ENCODE measurements at regions not wholly inside any gene's neighbourhood (a gene's known extent, or its start where the extent isn't known, plus 50 kb on each side); places are given as distances from the start of the nearest gene placed in this dataset.
A peak's percentile ranks its signal among the peaks of the same experiment; 100 is the strongest.

GRCh38 chr2:57575700-57576268 lies 470.8 kb upstream of the VRK2 start:
- intact Hi-C loops (cut with micrococcal nuclease): no loop called here
- H3K36me3 Mint-ChIP-seq (ENCODE audit: insufficient read depth, unreplicated experiment): no peaks in the 10 kb centered on the region
- ChIA-PET POLR2A (interaction anchor here (0.7 to 1.7 kb wide), 2 partner anchors 10 to 134 kb away, joined by 3 to 5 read pairs; no protein-coding TSS in a partner anchor), CTCF (no interaction called here)
- H3K9me3 Mint-ChIP-seq (ENCODE audit: unreplicated experiment): no peaks in the 10 kb centered on the region
- H3K4me3 Mint-ChIP-seq (ENCODE audit: unreplicated experiment): no peak overlapping the region
- no peaks in the 10 kb centered on the region for H3K27me3 Mint-ChIP-seq (ENCODE audit: insufficient read depth, unreplicated experiment)
- peak overlapping the region; percentile 48 for H3K27ac Mint-ChIP-seq (ENCODE audit: low read depth, unreplicated experiment)
- TF ChIP-seq, protein P1, sequence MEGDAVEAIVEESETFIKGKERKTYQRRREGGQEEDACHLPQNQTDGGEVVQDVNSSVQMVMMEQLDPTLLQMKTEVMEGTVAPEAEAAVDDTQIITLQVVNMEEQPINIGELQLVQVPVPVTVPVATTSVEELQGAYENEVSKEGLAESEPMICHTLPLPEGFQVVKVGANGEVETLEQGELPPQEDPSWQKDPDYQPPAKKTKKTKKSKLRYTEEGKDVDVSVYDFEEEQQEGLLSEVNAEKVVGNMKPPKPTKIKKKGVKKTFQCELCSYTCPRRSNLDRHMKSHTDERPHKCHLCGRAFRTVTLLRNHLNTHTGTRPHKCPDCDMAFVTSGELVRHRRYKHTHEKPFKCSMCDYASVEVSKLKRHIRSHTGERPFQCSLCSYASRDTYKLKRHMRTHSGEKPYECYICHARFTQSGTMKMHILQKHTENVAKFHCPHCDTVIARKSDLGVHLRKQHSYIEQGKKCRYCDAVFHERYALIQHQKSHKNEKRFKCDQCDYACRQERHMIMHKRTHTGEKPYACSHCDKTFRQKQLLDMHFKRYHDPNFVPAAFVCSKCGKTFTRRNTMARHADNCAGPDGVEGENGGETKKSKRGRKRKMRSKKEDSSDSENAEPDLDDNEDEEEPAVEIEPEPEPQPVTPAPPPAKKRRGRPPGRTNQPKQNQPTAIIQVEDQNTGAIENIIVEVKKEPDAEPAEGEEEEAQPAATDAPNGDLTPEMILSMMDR (IDR thresholded peaks at IDR 0.05; ENCODE audit: unreplicated experiment): no peak
- peaks cover 13% of the 10 kb centered on the region for H3K4me1 Mint-ChIP-seq (ENCODE audit: insufficient read depth, unreplicated experiment)
- BruUV-seq (replicated peaks): no TSS peak
- DNase-seq (ENCODE audit: unreplicated experiment): peak; percentile 42

GRCh38 chr2:57576983-57577382 lies 469.6 kb upstream of the VRK2 start:
- intact Hi-C loops (cut with micrococcal nuclease): no loop called here
- no peak for DNase-seq (ENCODE audit: unreplicated experiment)
- Mint-ChIP-seq H3K27ac (ENCODE audit: low read depth, unreplicated experiment) (no peak overlapping the region), H3K36me3 (ENCODE audit: insufficient read depth, unreplicated experiment) (no peaks in the 10 kb centered on the region), H3K4me1 (ENCODE audit: insufficient read depth, unreplicated experiment) (peaks cover 8% of the 10 kb centered on the region), H3K9me3 (ENCODE audit: unreplicated experiment) (no peaks in the 10 kb centered on the region), H3K27me3 (ENCODE audit: insufficient read depth, unreplicated experiment) (no peaks in the 10 kb centered on the region), H3K4me3 (ENCODE audit: unreplicated experiment) (no peak overlapping the region)
- no TSS peak for BruUV-seq (replicated peaks)
- TF ChIP-seq, protein P1 (IDR thresholded peaks at IDR 0.05; ENCODE audit: unreplicated experiment): no peak
- ChIA-PET CTCF (interaction anchor here (0.5 kb wide), 1 partner anchor 1409 kb away, joined by 3 read pairs; no protein-coding TSS in a partner anchor), POLR2A (no interaction called here)

DNA sequence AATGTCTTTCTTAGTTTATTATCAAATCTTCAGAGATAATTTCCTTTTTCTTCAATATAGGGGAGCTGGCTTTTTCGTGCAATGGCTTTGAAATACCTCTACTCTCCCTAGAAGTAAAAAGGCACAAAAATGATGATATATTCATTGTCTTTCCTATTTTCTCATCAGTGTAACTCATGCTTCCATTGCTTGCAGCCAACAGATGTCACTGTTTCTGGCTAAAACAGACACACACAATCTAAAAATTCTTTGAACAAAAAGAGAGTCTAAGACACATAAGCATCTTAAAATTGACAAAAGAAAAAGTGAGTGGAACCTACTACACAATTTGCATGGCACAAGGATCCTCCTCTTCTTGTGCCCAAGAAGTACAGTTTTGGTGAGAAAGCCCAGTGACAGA lies 448.7 kb upstream of the VRK2 start:
- no peaks in the 10 kb centered on the region for H3K27me3 Mint-ChIP-seq (ENCODE audit: insufficient read depth, unreplicated experiment)
- H3K4me1 Mint-ChIP-seq (ENCODE audit: insufficient read depth, unreplicated experiment): peaks cover 7% of the 10 kb centered on the region
- no peaks in the 10 kb centered on the region for H3K9me3 Mint-ChIP-seq (ENCODE audit: unreplicated experiment)
- no peaks in the 10 kb centered on the region for H3K36me3 Mint-ChIP-seq (ENCODE audit: insufficient read depth, unreplicated experiment)
- no peak for DNase-seq (ENCODE audit: unreplicated experiment)
- TF ChIP-seq, protein P1 (IDR thresholded peaks at IDR 0.05; ENCODE audit: unreplicated experiment): no peak
- intact Hi-C loops (cut with micrococcal nuclease): no loop called here
- H3K4me3 Mint-ChIP-seq (ENCODE audit: unreplicated experiment): no peak overlapping the region
- ChIA-PET POLR2A (no interaction called here), CTCF (interaction anchor here (0.7 kb wide), 1 partner anchor 17 kb away, joined by 4 read pairs; no protein-coding TSS in a partner anchor)
- no peak overlapping the region for H3K27ac Mint-ChIP-seq (ENCODE audit: low read depth, unreplicated experiment)
- no TSS peak for BruUV-seq (replicated peaks)

DNA sequence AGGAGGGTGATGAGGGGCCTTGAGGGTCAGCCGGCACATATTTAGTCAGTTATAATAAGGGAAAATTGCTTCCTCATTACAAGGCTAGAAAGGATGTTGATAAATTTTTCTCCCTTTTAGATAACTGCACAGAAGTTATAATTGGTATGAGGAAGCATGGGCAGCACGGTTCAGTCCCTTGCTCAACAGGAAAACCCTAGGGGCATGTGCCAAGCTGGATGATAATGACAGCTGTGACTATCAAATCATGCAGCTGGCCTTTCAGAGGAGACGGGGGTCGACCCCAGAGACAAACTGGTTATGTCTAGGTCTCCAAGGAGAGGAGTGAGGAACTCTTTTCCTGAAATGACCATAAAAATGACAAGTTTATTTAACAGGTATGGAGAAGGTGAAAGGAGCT lies 448.1 kb upstream of the VRK2 start:
- Mint-ChIP-seq H3K4me1 (ENCODE audit: insufficient read depth, unreplicated experiment) (peaks cover 7% of the 10 kb centered on the region), H3K9me3 (ENCODE audit: unreplicated experiment) (no peaks in the 10 kb centered on the region), H3K27me3 (ENCODE audit: insufficient read depth, unreplicated experiment) (no peaks in the 10 kb centered on the region), H3K27ac (ENCODE audit: low read depth, unreplicated experiment) (no peak overlapping the region), H3K4me3 (ENCODE audit: unreplicated experiment) (no peak overlapping the region), H3K36me3 (ENCODE audit: insufficient read depth, unreplicated experiment) (no peaks in the 10 kb centered on the region)
- TF ChIP-seq, protein P1 (IDR thresholded peaks at IDR 0.05; ENCODE audit: unreplicated experiment): no peak
- DNase-seq (ENCODE audit: unreplicated experiment): no peak
- intact Hi-C loops (cut with micrococcal nuclease): no loop called here
- no TSS peak for BruUV-seq (replicated peaks)
- CTCF ChIA-PET: interaction anchor here (0.7 kb wide), 1 partner anchor 1494 kb away, joined by 3 read pairs; no protein-coding TSS in a partner anchor
- POLR2A ChIA-PET: no interaction called here
